ENCODE measurements at regions not wholly inside any gene's neighbourhood (a gene's known extent, or its start where the extent isn't known, plus 50 kb on each side); places are given as distances from the start of the nearest gene placed in this dataset.
"Not testable (repeated sequence)": the region's sequence is repeated elsewhere in the genome, so short reads cannot be mapped to it uniquely, and the experiment has no call there.

- intact Hi-C loops (cut with DNase I); H3K27me3 ChIP-seq (ENCODE audit: control insufficient read depth, insufficient read depth, low read length); H3K4me1 ChIP-seq (ENCODE audit: control insufficient read depth in 2 of 3, insufficient read depth in 2 of 3, low read depth in 1 of 3, low read length in 3 of 3); DNase-seq; H3K4me3 ChIP-seq (ENCODE audit: low read length in 3 of 3); H3K9me3 ChIP-seq (ENCODE audit: control insufficient read depth in 2 of 3, insufficient read depth in 1 of 3, low read length in 3 of 3); FAIRE-seq; H3K27ac ChIP-seq (ENCODE audit: low read depth in 2 of 2, low read length in 2 of 2); H3K9ac ChIP-seq (ENCODE audit: low read length in 3 of 3); H3K36me3 ChIP-seq (ENCODE audit: control insufficient read depth in 2 of 3, insufficient read depth in 3 of 3, low read length in 3 of 3): not testable (repeated sequence)
These were observed 1654.0 kb downstream of the SPATA31A7 start for GRCh38 chr9:62843706-62844290.

- H3K4me1 ChIP-seq (ENCODE audit: control insufficient read depth in 2 of 3, insufficient read depth in 2 of 3, low read depth in 1 of 3, low read length in 3 of 3); H3K9ac ChIP-seq (ENCODE audit: low read length in 3 of 3); H3K27me3 ChIP-seq (ENCODE audit: control insufficient read depth, insufficient read depth, low read length); H3K4me3 ChIP-seq (ENCODE audit: low read length in 3 of 3); H3K36me3 ChIP-seq (ENCODE audit: control insufficient read depth in 2 of 3, insufficient read depth in 3 of 3, low read length in 3 of 3); intact Hi-C loops (cut with DNase I); H3K9me3 ChIP-seq (ENCODE audit: control insufficient read depth in 2 of 3, insufficient read depth in 1 of 3, low read length in 3 of 3); H3K27ac ChIP-seq (ENCODE audit: low read depth in 2 of 2, low read length in 2 of 2); FAIRE-seq: not testable (repeated sequence)
- peak in 1 of 5 donors; percentile 63 for DNase-seq
These were observed 1654.9 kb downstream of the SPATA31A7 start for GRCh38 chr9:62844681-62845185.

- H3K9me3 ChIP-seq (ENCODE audit: control insufficient read depth in 2 of 3, insufficient read depth in 1 of 3, low read length in 3 of 3); H3K27me3 ChIP-seq (ENCODE audit: control insufficient read depth, insufficient read depth, low read length); H3K4me1 ChIP-seq (ENCODE audit: control insufficient read depth in 2 of 3, insufficient read depth in 2 of 3, low read depth in 1 of 3, low read length in 3 of 3); H3K36me3 ChIP-seq (ENCODE audit: control insufficient read depth in 2 of 3, insufficient read depth in 3 of 3, low read length in 3 of 3); DNase-seq; FAIRE-seq; H3K27ac ChIP-seq (ENCODE audit: low read depth in 2 of 2, low read length in 2 of 2); intact Hi-C loops (cut with DNase I); H3K4me3 ChIP-seq (ENCODE audit: low read length in 3 of 3); H3K9ac ChIP-seq (ENCODE audit: low read length in 3 of 3): not testable (repeated sequence)
These were observed 1658.4 kb downstream of the SPATA31A7 start for GRCh38 chr9:62848258-62848657.

GRCh38 chr9:62849991-62850390 is 1660.2 kb downstream of the SPATA31A7 start:
- intact Hi-C loops (cut with DNase I); H3K9ac ChIP-seq (ENCODE audit: low read length in 3 of 3); H3K27ac ChIP-seq (ENCODE audit: low read depth in 2 of 2, low read length in 2 of 2); H3K36me3 ChIP-seq (ENCODE audit: control insufficient read depth in 2 of 3, insufficient read depth in 3 of 3, low read length in 3 of 3); FAIRE-seq; H3K4me1 ChIP-seq (ENCODE audit: control insufficient read depth in 2 of 3, insufficient read depth in 2 of 3, low read depth in 1 of 3, low read length in 3 of 3); H3K9me3 ChIP-seq (ENCODE audit: control insufficient read depth in 2 of 3, insufficient read depth in 1 of 3, low read length in 3 of 3); H3K4me3 ChIP-seq (ENCODE audit: low read length in 3 of 3); H3K27me3 ChIP-seq (ENCODE audit: control insufficient read depth, insufficient read depth, low read length): not testable (repeated sequence)
- peak in 1 of 5 donors; percentile 51 for DNase-seq

- H3K36me3 ChIP-seq (ENCODE audit: control insufficient read depth in 2 of 3, insufficient read depth in 3 of 3, low read length in 3 of 3); FAIRE-seq; intact Hi-C loops (cut with DNase I); H3K9ac ChIP-seq (ENCODE audit: low read length in 3 of 3); H3K9me3 ChIP-seq (ENCODE audit: control insufficient read depth in 2 of 3, insufficient read depth in 1 of 3, low read length in 3 of 3); H3K4me3 ChIP-seq (ENCODE audit: low read length in 3 of 3); H3K27ac ChIP-seq (ENCODE audit: low read depth in 2 of 2, low read length in 2 of 2); H3K4me1 ChIP-seq (ENCODE audit: control insufficient read depth in 2 of 3, insufficient read depth in 2 of 3, low read depth in 1 of 3, low read length in 3 of 3); H3K27me3 ChIP-seq (ENCODE audit: control insufficient read depth, insufficient read depth, low read length): not testable (repeated sequence)
- DNase-seq = peak in 1 of 5 donors; percentile 63
These were observed 1667.4 kb downstream of the SPATA31A7 start for GRCh38 chr9:62857280-62857679.

- H3K27me3 ChIP-seq (ENCODE audit: control insufficient read depth, insufficient read depth, low read length); H3K4me3 ChIP-seq (ENCODE audit: low read length in 3 of 3); intact Hi-C loops (cut with DNase I); H3K27ac ChIP-seq (ENCODE audit: low read depth in 2 of 2, low read length in 2 of 2); H3K9me3 ChIP-seq (ENCODE audit: control insufficient read depth in 2 of 3, insufficient read depth in 1 of 3, low read length in 3 of 3); FAIRE-seq; H3K4me1 ChIP-seq (ENCODE audit: control insufficient read depth in 2 of 3, insufficient read depth in 2 of 3, low read depth in 1 of 3, low read length in 3 of 3); H3K36me3 ChIP-seq (ENCODE audit: control insufficient read depth in 2 of 3, insufficient read depth in 3 of 3, low read length in 3 of 3); H3K9ac ChIP-seq (ENCODE audit: low read length in 3 of 3); DNase-seq: not testable (repeated sequence)
These were observed 1668.4 kb downstream of the SPATA31A7 start for GRCh38 chr9:62858240-62858639.

- H3K4me1 ChIP-seq (ENCODE audit: control insufficient read depth in 2 of 3, insufficient read depth in 2 of 3, low read depth in 1 of 3, low read length in 3 of 3); H3K4me3 ChIP-seq (ENCODE audit: low read length in 3 of 3); intact Hi-C loops (cut with DNase I); FAIRE-seq; H3K27ac ChIP-seq (ENCODE audit: low read depth in 2 of 2, low read length in 2 of 2); H3K9ac ChIP-seq (ENCODE audit: low read length in 3 of 3); H3K36me3 ChIP-seq (ENCODE audit: control insufficient read depth in 2 of 3, insufficient read depth in 3 of 3, low read length in 3 of 3); H3K9me3 ChIP-seq (ENCODE audit: control insufficient read depth in 2 of 3, insufficient read depth in 1 of 3, low read length in 3 of 3); DNase-seq; H3K27me3 ChIP-seq (ENCODE audit: control insufficient read depth, insufficient read depth, low read length): not testable (repeated sequence)
These were observed 1671.4 kb downstream of the SPATA31A7 start for GRCh38 chr9:62860939-62861860.

GRCh38 chr9:62862180-62862579 is 1672.3 kb downstream of the SPATA31A7 start:
- intact Hi-C loops (cut with DNase I); H3K27me3 ChIP-seq (ENCODE audit: control insufficient read depth, insufficient read depth, low read length); H3K36me3 ChIP-seq (ENCODE audit: control insufficient read depth in 2 of 3, insufficient read depth in 3 of 3, low read length in 3 of 3); H3K9ac ChIP-seq (ENCODE audit: low read length in 3 of 3); DNase-seq; H3K9me3 ChIP-seq (ENCODE audit: control insufficient read depth in 2 of 3, insufficient read depth in 1 of 3, low read length in 3 of 3); H3K4me3 ChIP-seq (ENCODE audit: low read length in 3 of 3); FAIRE-seq; H3K27ac ChIP-seq (ENCODE audit: low read depth in 2 of 2, low read length in 2 of 2); H3K4me1 ChIP-seq (ENCODE audit: control insufficient read depth in 2 of 3, insufficient read depth in 2 of 3, low read depth in 1 of 3, low read length in 3 of 3): not testable (repeated sequence)
